Peyer's patch (tissue), 4 donors: ENCODE measurements at regions not wholly inside any gene's neighbourhood (a gene's known extent, or its start where the extent isn't known, plus 50 kb on each side); places are given as distances from the start of the nearest gene placed in this dataset.

Experiments
- DNase-seq, 3 donors: peaks; one replicate each; pipeline ENCODE4 v3.0.0-alpha.2; 2017 to 2019
- H3K27ac ChIP-seq, 4 donors: fragments of 200-600 bp; sonication (generic); one replicate each; pipeline ENCODE4 v1.5.1; 2016 to 2019
- H3K27me3 ChIP-seq, 2 donors: fragments of 200-600 bp; sonication (generic); one replicate each; pipeline ENCODE4 v1.5.1; 2019
- H3K36me3 ChIP-seq, 3 donors: fragments of 200-600 bp; sonication (generic); one replicate each; pipeline ENCODE4 v1.5.1; 2016 to 2019
- H3K4me1 ChIP-seq, 4 donors: fragments of 200-600 bp; sonication (generic); one replicate each; pipeline ENCODE4 v1.5.1; 2016 to 2019
- H3K4me3 ChIP-seq, 4 donors: fragments of 200-600 bp; sonication (generic); 1 replicate in 3 of 4; 2 replicates in 1 of 4; pipeline ENCODE4 v1.5.1; 2016 to 2019; ENCODE audit warnings: mild to moderate bottlenecking in 1 of 4
- H3K9me3 ChIP-seq, 4 donors: fragments of 200-600 bp; sonication (generic); one replicate each; pipeline ENCODE4 v1.5.1; 2016 to 2019; ENCODE audit warnings: mild to moderate bottlenecking in 1 of 4
- POLR2A ChIP-seq, 2 donors: fragments of 450-650 bp; IDR thresholded peaks; one replicate each; pipeline ENCODE4 v1.5.1; 2017; ENCODE audit warnings: antibody characterized with exemption in 2 of 2, mild to moderate bottlenecking in 2 of 2, moderate library complexity in 2 of 2
- TF ChIP-seq, protein P1 (sequence below), 6 experiments: fragments of 450-650 bp in 4 of 6; fragments of 200-600 bp in 2 of 6; sonication (generic) in 1 of 6; IDR thresholded peaks; one replicate each; pipeline ENCODE4 v1.5.1; 2017 to 2019; ENCODE audit warnings: antibody characterized with exemption in 6 of 6, mild to moderate bottlenecking in 3 of 6, moderate library complexity in 1 of 6

DNA sequence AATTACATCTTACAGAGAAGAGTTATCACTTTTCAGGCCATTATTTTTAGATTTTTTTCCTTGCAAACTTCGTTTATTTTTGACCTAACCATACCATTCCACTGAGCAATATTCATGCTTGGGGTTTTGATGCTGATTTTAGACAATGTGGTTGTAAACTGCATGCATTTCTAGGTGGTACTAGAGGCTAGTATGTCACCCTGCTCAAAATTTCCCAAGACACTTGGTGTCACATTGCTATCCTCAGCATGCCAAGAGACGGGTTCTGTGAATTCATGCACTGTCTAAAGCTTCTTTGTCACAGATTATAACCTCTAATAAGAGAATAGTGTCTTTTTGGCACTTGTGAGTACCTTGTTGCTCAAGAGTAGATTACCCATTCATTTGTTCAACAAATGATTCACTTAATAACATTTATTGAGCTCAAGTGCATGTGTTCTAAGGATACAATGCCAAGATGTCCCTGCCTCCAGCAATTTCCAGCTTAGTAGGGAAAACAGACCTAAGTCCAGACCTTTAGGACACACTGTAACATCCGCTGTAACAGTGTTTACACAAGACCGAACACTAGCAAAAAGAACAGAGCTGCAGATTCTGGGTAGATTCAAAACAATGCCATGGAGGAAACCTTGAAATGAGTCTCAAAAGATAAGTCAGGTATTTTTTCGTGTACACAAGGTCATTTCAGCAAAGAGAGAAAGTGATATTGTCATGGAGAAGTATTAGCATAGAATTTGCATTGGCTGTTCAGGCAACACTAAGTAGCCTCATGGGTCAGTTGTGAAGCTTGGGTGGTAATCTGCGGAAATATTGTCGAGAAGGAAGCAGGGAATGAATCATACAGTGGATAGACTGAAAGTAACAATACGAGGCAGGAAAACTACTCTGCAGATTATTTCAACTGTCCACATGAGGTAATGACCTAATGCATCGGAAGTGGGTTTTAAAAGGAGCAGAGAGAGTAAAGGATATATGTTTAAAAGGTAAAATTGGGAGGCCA is 515.1 kb upstream of the ZFP42 start:
- no peak overlapping the region for H3K4me3 ChIP-seq
- peaks cover 0 to 9% (median 0%) of the 10 kb centered on the region in 4 donors for H3K4me1 ChIP-seq
- H3K27ac ChIP-seq: peak overlapping the region in 1 of 4 donors; percentile 35
- no peaks in the 10 kb centered on the region for H3K27me3 ChIP-seq
- no peaks in the 10 kb centered on the region for H3K9me3 ChIP-seq
- H3K36me3 ChIP-seq: no peaks in the 10 kb centered on the region
- TF ChIP-seq POLR2A (IDR thresholded peaks at IDR 0.05): no peak
- TF ChIP-seq, protein P1, sequence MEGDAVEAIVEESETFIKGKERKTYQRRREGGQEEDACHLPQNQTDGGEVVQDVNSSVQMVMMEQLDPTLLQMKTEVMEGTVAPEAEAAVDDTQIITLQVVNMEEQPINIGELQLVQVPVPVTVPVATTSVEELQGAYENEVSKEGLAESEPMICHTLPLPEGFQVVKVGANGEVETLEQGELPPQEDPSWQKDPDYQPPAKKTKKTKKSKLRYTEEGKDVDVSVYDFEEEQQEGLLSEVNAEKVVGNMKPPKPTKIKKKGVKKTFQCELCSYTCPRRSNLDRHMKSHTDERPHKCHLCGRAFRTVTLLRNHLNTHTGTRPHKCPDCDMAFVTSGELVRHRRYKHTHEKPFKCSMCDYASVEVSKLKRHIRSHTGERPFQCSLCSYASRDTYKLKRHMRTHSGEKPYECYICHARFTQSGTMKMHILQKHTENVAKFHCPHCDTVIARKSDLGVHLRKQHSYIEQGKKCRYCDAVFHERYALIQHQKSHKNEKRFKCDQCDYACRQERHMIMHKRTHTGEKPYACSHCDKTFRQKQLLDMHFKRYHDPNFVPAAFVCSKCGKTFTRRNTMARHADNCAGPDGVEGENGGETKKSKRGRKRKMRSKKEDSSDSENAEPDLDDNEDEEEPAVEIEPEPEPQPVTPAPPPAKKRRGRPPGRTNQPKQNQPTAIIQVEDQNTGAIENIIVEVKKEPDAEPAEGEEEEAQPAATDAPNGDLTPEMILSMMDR (IDR thresholded peaks at IDR 0.05): no peak
- DNase-seq: no peak

DNA sequence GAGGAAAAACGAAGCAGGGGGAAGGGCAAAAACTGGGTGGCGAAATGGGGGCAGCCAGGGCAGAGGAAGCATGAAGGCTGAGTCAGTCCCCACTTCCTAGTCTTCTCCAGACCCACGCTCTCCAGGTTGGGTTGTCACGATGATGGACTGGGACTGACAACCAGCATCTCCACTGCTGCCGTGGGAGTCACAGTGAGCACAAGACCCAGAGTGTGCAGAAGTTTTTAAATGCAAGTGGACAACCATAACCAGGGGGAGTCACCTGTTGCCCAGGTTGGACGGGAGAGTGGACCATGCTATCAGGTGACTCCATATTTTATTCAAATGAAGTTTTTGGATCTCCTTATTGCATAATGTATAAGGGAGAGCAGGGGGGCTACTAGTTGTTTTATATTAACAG is 511.4 kb upstream of the ZFP42 start:
- no peaks in the 10 kb centered on the region for H3K9me3 ChIP-seq

DNA sequence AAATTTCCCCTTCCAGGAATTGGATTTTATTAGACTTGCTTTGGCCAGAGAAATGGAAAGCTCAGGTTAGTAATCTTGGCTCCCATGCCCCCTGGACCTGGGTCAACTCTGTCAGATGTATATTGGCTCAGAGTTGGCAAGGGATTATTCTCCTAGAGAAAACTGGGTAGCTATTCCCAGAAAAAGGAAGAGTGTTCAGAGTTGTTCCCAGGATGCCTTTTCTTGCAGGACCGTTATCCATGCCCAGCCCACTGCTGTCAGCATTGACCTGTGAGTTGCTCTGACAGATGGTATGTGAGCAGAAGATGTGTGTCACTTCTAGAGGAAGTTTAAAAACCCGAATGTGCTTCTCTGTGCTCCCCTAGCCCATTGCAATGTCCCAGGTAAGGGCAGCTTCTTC is 509.9 kb upstream of the ZFP42 start:
- TF ChIP-seq, protein P1 (IDR thresholded peaks at IDR 0.05): no peak
- TF ChIP-seq POLR2A (IDR thresholded peaks at IDR 0.05): no peak
- DNase-seq: no peak
- H3K27me3 ChIP-seq: no peaks in the 10 kb centered on the region
- no peaks in the 10 kb centered on the region for H3K9me3 ChIP-seq
- H3K4me1 ChIP-seq: peaks cover 0 to 1% (median 0%) of the 10 kb centered on the region in 4 donors
- no peak overlapping the region for H3K27ac ChIP-seq
- no peaks in the 10 kb centered on the region for H3K36me3 ChIP-seq
- no peak overlapping the region for H3K4me3 ChIP-seq

More for the DNA sequence above, 511.4 kb upstream of the ZFP42 start:
- Histone ChIP-seq H3K4me3 (no peak overlapping the region), H3K4me1 (peaks cover 0 to 9% (median 0%) of the 10 kb centered on the region in 4 donors), H3K36me3 (no peaks in the 10 kb centered on the region), H3K27me3 (no peaks in the 10 kb centered on the region), H3K27ac (no peak overlapping the region)
- no peak for TF ChIP-seq POLR2A (IDR thresholded peaks at IDR 0.05)
- TF ChIP-seq, protein P1 (IDR thresholded peaks at IDR 0.05): no peak
- no peak for DNase-seq

DNA sequence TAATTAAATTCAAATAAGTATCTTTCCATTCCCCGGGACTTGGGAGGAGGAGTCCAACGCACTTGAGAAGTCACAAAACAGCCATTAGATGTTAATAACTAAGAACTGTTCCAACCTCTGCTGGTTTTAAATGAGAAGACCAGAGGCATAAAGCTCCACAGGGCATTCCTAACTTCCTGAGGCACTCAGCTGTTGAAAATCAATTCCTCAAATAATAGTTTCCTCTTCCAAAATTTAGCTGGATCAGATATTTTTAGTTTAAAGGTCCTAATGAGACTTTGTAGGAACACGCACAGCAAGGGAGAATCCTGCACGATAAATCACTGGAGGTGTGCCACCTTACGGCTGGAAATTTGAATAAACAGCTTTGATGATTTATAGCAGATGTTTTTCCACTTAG is 504.3 kb upstream of the ZFP42 start:
- Histone ChIP-seq H3K4me3 (no peak overlapping the region), H3K36me3 (no peaks in the 10 kb centered on the region), H3K27ac (no peak overlapping the region), H3K27me3 (no peaks in the 10 kb centered on the region), H3K9me3 (no peaks in the 10 kb centered on the region), H3K4me1 (no peaks in the 10 kb centered on the region)
- no peak for DNase-seq
- no peak for TF ChIP-seq POLR2A (IDR thresholded peaks at IDR 0.05)
- TF ChIP-seq, protein P1 (IDR thresholded peaks at IDR 0.05): no peak

DNA sequence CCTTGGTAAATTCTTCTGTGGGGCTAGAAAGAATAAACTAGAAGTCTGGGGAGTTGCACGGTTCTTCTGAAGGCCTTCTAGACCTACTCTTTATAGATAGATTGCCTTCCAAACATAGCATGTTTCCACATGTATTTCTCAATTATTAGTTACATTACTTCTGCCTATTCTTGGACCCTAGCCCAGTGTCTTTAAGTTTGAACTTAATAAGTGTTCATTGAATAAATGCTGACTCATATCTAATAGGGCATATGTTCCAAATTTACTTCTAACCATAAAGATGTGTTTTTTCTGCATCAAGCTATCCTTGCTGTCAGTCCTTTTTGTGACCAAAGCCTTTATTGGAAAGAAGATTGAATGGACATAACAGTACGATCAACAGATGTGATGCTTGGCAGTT is 503.6 kb upstream of the ZFP42 start:
- H3K36me3 ChIP-seq: no peaks in the 10 kb centered on the region

More for the DNA sequence above, 503.6 kb upstream of the ZFP42 start:
- Histone ChIP-seq H3K27me3 (no peaks in the 10 kb centered on the region), H3K4me1 (no peaks in the 10 kb centered on the region), H3K9me3 (no peaks in the 10 kb centered on the region), H3K27ac (no peak overlapping the region), H3K4me3 (no peak overlapping the region)
- TF ChIP-seq, protein P1 (IDR thresholded peaks at IDR 0.05): no peak
- no peak for TF ChIP-seq POLR2A (IDR thresholded peaks at IDR 0.05)
- no peak for DNase-seq
